BJ (cell line): ENCODE measurements at regions not wholly inside any gene's neighbourhood (a gene's known extent, or its start where the extent isn't known, plus 50 kb on each side); places are given as distances from the start of the nearest gene placed in this dataset.

Experiments used
- CTCF ChIA-PET: fragments of 350-600 bp; formaldehyde crosslinking; extraction: SDS; loops from one replicate; lab custom pipeline; 2021; ENCODE audit warnings: antibody characterized with exemption, inconsistent platforms; lab: Yijun Ruan, JAX
- POLR2A ChIA-PET: fragments of 300-600 bp; sonication (Branson Sonifier 250); formaldehyde crosslinking; extraction: SDS; loops from one replicate; lab custom pipeline; 2021; ENCODE audit warnings: antibody characterized with exemption; lab: Charles Lee
- DNase-seq: peaks from one replicate; pipeline ENCODE4 v3.0.0-alpha.2; 2011; ENCODE audit warnings: low read depth
- H3K27me3 ChIP-seq: 2 replicates; pipeline ENCODE4 v1.6.0; 2011; ENCODE audit warnings: low read length; ENCODE audit not compliant: control insufficient read depth, insufficient read depth
- H3K36me3 ChIP-seq: 2 replicates; pipeline ENCODE4 v1.5.1; 2011; ENCODE audit warnings: low read length; ENCODE audit not compliant: control insufficient read depth, insufficient read depth
- H3K4me3 ChIP-seq: 2 replicates; pipeline ENCODE4 v1.5.1; 2011; ENCODE audit warnings: low read depth, mild to moderate bottlenecking, control low read depth, low read length
- TF ChIP-seq, protein P1 (sequence below): IDR thresholded peaks from 2 replicates; pipeline ENCODE4 v1.5.1; 2011; ENCODE audit warnings: low read depth, mild to moderate bottlenecking, control low read depth, inconsistent platforms, low read length, moderate library complexity; ENCODE audit not compliant: insufficient read depth

DNA sequence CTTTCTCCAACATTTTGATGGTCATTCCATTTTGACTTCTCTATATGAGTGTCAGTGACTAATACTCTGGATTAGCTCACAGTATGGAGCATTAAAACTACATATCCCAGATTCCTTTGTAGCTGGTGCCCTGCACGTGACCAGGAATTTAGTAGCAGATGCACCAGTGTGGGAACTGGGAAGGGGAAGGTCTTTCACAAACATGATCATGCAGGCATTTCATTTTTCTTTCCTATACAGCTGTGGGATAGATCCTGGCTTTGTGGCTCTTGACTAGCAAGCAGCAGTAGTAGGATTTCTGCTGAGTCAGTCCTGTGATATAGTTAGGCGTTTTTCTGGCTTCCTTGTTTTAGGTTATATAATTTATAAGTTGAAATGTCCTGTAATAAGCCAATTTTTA, 971.0 kb upstream of the CDH2 start:
- no peak for DNase-seq
- no peaks in the 10 kb centered on the region for H3K27me3 ChIP-seq
- TF ChIP-seq, protein P1, sequence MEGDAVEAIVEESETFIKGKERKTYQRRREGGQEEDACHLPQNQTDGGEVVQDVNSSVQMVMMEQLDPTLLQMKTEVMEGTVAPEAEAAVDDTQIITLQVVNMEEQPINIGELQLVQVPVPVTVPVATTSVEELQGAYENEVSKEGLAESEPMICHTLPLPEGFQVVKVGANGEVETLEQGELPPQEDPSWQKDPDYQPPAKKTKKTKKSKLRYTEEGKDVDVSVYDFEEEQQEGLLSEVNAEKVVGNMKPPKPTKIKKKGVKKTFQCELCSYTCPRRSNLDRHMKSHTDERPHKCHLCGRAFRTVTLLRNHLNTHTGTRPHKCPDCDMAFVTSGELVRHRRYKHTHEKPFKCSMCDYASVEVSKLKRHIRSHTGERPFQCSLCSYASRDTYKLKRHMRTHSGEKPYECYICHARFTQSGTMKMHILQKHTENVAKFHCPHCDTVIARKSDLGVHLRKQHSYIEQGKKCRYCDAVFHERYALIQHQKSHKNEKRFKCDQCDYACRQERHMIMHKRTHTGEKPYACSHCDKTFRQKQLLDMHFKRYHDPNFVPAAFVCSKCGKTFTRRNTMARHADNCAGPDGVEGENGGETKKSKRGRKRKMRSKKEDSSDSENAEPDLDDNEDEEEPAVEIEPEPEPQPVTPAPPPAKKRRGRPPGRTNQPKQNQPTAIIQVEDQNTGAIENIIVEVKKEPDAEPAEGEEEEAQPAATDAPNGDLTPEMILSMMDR: no peak
- ChIA-PET CTCF (interaction anchor here (0.6 to 0.9 kb wide), 2 partner anchors 186 to 1170 kb away, joined by 3 to 5 read pairs; no protein-coding TSS in a partner anchor), POLR2A (no interaction called here)
- no peak overlapping the region for H3K4me3 ChIP-seq
- H3K36me3 ChIP-seq: no peaks in the 10 kb centered on the region

DNA sequence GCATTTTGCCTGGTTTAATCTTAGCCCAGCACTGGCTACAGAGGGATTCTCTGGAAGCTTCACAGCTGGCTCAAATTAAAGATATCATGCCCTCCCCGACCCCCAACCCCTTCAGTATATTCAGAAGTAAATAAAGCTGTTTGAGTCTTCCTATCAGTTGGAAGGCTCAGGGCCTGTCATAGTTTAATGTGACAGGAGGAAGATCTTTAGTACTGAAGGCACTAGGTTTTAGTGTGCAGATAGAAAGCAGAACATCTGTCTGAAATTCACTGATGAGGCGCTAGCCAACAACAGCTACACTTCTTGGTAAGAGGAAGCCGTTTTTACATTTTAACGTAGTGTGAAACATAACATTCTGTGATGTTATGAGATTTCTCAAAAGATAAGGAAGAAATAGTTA, 969.1 kb upstream of the CDH2 start:
- ChIA-PET POLR2A (no interaction called here), CTCF (interaction anchor here (1.7 kb wide), 1 partner anchor 10 kb away, joined by 6 read pairs; no protein-coding TSS in a partner anchor)
- TF ChIP-seq, protein P1: no peak
- Histone ChIP-seq H3K36me3 (no peaks in the 10 kb centered on the region), H3K4me3 (no peak overlapping the region), H3K27me3 (no peaks in the 10 kb centered on the region)
- no peak for DNase-seq

DNA sequence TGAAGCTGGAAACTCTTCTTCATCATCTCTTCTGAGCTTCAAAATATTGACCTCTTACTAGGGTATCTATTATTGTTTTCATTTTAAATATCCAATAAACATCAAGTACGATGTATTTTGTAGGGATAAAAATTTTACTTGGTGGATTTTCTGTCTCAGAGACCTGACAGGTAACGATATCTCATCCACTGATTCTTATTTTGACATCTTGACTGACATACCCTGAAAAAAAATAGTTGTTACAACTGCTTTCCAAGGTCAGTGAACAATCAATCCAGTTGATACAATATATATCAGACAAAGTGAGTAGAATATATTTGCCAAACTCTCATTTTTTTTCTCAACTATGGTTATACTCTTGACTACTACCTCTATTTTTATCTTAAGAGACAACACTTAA, 963.7 kb upstream of the CDH2 start:
- H3K4me3 ChIP-seq: no peak overlapping the region
- DNase-seq: no peak
- H3K36me3 ChIP-seq: no peaks in the 10 kb centered on the region
- TF ChIP-seq, protein P1: no peak
- ChIA-PET CTCF (no interaction called here), POLR2A (no interaction called here)
- no peaks in the 10 kb centered on the region for H3K27me3 ChIP-seq

DNA sequence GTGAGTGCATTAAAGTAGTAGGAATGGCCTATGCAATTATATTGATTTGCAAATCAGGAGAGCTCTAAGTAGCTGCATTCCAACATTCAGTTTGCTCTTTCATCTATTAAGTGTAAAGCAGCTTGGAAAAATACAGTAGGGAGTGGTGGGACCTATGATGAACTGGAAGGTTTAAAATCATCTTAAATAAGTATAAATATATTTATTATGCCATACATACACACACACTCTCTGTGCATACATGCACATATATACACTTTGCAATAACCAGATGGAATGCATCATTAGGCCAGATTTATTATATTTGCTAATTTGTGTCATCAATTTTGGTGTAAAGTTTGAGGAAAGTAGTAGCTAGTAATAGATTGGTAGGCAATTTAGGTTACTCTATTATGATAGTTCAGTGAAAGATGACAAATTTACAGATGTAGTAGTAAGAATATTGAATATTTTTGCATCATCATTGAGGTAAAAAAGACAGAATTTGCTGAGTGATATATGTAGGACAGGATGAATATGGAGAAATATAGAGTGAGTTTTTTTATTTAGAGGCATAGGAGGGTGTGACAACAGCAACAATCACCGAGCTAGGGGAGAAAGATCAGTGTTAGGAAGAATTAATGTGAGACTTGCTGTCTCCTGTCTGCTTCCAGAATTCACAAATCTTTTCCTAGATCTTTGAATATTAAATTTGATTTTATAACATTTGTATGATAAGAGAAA, 961.0 kb upstream of the CDH2 start:
- DNase-seq: no peak
- Histone ChIP-seq H3K36me3 (no peaks in the 10 kb centered on the region), H3K27me3 (no peaks in the 10 kb centered on the region), H3K4me3 (no peak overlapping the region)
- POLR2A ChIA-PET: no interaction called here
- TF ChIP-seq, protein P1: no peak
- CTCF ChIA-PET: no interaction called here

DNA sequence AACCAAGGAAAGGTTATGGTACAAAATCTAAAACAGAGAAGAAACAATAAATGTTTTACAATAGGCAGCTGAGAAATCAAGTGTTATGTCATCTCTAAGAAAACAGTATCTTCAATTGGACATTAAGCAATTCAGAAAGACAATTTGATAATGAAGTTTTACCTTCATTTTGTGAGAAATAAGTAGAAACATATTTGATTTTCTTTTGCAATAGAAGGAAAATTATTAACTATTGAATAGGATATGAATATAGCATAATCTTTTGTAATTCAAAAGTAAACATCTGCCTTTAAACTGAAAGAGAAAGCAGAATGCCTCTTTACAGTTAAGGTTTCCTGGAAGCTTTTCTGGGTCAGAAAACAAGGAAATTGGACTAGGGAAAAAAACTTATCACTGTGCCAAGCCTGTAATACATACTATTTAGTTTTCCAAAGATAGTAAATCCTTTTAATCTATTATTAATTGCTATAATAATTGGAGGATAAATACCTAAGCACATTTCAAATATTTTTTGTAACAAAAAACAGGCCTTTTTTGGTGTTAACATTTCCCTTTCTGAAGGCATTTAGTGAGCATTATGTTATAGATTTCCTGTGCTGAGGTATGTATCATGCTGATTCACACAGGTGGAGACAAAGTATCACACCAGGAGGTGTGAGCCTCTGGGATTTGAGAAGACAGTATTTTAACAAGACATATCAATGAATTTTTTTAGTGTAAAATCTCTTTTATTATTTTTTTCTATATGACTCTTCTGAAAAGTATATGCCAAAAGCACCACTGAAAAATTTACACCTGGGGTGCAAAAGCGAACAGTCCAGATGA, 947.0 kb upstream of the CDH2 start:
- Histone ChIP-seq H3K4me3 (no peak overlapping the region), H3K36me3 (no peaks in the 10 kb centered on the region), H3K27me3 (no peaks in the 10 kb centered on the region)
- no peak for DNase-seq
- TF ChIP-seq, protein P1: no peak
- ChIA-PET CTCF (no interaction called here), POLR2A (no interaction called here)
